ENCODE measurements at regions not wholly inside any gene's neighbourhood (a gene's known extent, or its start where the extent isn't known, plus 50 kb on each side); places are given as distances from the start of the nearest gene placed in this dataset.

- no peak overlapping the region for H3K4me3 Mint-ChIP-seq
- Histone ChIP-seq H2AFZ (ENCODE audit: insufficient read depth, low read depth, low read length, poor library complexity, severe bottlenecking) (no peak overlapping the region), H3K27ac (ENCODE audit: low read length in 2 of 2) (no peak overlapping the region), H3K27me3 (replicated peaks in 1 of 4; ENCODE audit: control extremely low read depth in 1 of 4, control insufficient read depth in 3 of 4, insufficient read depth in 4 of 4, low read length in 3 of 4) (no peaks in the 10 kb centered on the region), H4K20me1 (ENCODE audit: control insufficient read depth, insufficient read depth, low read length, poor library complexity, severe bottlenecking) (no peaks in the 10 kb centered on the region), H3K4me2 (replicated peaks; ENCODE audit: low read depth, low read length, poor library complexity, severe bottlenecking) (no peak overlapping the region), H3K9ac (ENCODE audit: low read length) (no peak overlapping the region), H3K4me1 (ENCODE audit: control insufficient read depth in 2 of 2, insufficient read depth in 2 of 2, low read length in 2 of 2) (no peaks in the 10 kb centered on the region), H3K4me3 (ENCODE audit: control extremely low read depth in 1 of 5, extremely low read depth in 1 of 5, insufficient read depth in 1 of 5, low read depth in 2 of 5, low read length in 4 of 5) (no peak overlapping the region), H3K36me3 (replicated peaks in 1 of 2; ENCODE audit: control extremely low read depth in 1 of 2, control insufficient read depth in 1 of 2, extremely low read depth in 1 of 2, insufficient read depth in 2 of 2, low read length in 1 of 2) (no peaks in the 10 kb centered on the region), H3K79me2 (ENCODE audit: control insufficient read depth, insufficient read depth, low read length) (no peaks in the 10 kb centered on the region), H3K9me3 (ENCODE audit: control extremely low read depth in 1 of 3, control insufficient read depth in 2 of 3, insufficient read depth in 1 of 3, low read length in 2 of 3) (peaks cover 0 to 23% (median 6%) of the 10 kb centered on the region in 3 donors)
- ChIA-PET POLR2A (no interaction called here), CTCF (no interaction called here)
- DNase-seq (no peak), ATAC-seq (ENCODE audit: low read depth) (no peak)
- no peak overlapping the region for H3K27ac Mint-ChIP-seq
- WGBS (ENCODE audit: insufficient coverage), result 100% methylated on average over 1 of the region's 1 CpG
- no peaks in the 10 kb centered on the region for H3K27me3 Mint-ChIP-seq
- no peaks in the 10 kb centered on the region for H3K4me1 Mint-ChIP-seq
- H3K9me3 Mint-ChIP-seq (ENCODE audit: insufficient read depth), result peaks cover 2% of the 10 kb centered on the region
- TF ChIP-seq EZH2 (IDR thresholded peaks at IDR 0.05; ENCODE audit: borderline replicate concordance, insufficient read depth, low read depth, low read length, poor library complexity, severe bottlenecking), result no peak
- TF ChIP-seq, protein P1, sequence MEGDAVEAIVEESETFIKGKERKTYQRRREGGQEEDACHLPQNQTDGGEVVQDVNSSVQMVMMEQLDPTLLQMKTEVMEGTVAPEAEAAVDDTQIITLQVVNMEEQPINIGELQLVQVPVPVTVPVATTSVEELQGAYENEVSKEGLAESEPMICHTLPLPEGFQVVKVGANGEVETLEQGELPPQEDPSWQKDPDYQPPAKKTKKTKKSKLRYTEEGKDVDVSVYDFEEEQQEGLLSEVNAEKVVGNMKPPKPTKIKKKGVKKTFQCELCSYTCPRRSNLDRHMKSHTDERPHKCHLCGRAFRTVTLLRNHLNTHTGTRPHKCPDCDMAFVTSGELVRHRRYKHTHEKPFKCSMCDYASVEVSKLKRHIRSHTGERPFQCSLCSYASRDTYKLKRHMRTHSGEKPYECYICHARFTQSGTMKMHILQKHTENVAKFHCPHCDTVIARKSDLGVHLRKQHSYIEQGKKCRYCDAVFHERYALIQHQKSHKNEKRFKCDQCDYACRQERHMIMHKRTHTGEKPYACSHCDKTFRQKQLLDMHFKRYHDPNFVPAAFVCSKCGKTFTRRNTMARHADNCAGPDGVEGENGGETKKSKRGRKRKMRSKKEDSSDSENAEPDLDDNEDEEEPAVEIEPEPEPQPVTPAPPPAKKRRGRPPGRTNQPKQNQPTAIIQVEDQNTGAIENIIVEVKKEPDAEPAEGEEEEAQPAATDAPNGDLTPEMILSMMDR (IDR thresholded peaks at IDR 0.05), result no peak
- intact Hi-C loops (cut with micrococcal nuclease), result no loop called here
Observed at GRCh38 chr20:24139846-24140245, 151.3 kb upstream of the GGTLC1 start.

DNA sequence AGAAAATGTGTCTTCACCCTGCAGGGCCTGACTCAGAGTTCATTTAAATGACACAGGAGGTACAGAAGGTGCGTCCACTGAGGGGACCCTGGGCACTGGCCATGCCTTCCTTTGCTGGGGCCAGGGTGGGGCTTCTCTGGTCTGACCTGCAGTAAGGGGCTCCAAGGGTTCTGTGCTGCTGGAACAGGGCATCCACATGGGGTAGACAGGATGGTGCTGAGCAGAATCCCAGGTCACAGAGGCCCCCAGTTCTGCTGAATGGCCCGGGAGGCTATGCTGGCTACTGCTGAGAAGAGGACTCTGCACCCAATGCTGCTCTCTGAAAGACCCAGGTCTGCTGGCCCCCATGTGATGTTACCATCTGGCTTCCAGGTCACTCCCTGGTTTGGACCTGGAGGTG is 150.4 kb upstream of the GGTLC1 start:
- Histone ChIP-seq H3K4me3 (ENCODE audit: control extremely low read depth in 1 of 5, extremely low read depth in 1 of 5, insufficient read depth in 1 of 5, low read depth in 2 of 5, low read length in 4 of 5) (no peak overlapping the region), H2AFZ (ENCODE audit: insufficient read depth, low read depth, low read length, poor library complexity, severe bottlenecking) (no peak overlapping the region), H3K9ac (ENCODE audit: low read length) (no peak overlapping the region), H3K4me2 (replicated peaks; ENCODE audit: low read depth, low read length, poor library complexity, severe bottlenecking) (no peak overlapping the region), H3K36me3 (replicated peaks in 1 of 2; ENCODE audit: control extremely low read depth in 1 of 2, control insufficient read depth in 1 of 2, extremely low read depth in 1 of 2, insufficient read depth in 2 of 2, low read length in 1 of 2) (no peaks in the 10 kb centered on the region), H3K9me3 (ENCODE audit: control extremely low read depth in 1 of 3, control insufficient read depth in 2 of 3, insufficient read depth in 1 of 3, low read length in 2 of 3) (peaks cover 0 to 22% (median 6%) of the 10 kb centered on the region in 3 donors), H3K4me1 (ENCODE audit: control insufficient read depth in 2 of 2, insufficient read depth in 2 of 2, low read length in 2 of 2) (no peaks in the 10 kb centered on the region), H4K20me1 (ENCODE audit: control insufficient read depth, insufficient read depth, low read length, poor library complexity, severe bottlenecking) (no peaks in the 10 kb centered on the region), H3K79me2 (ENCODE audit: control insufficient read depth, insufficient read depth, low read length) (no peaks in the 10 kb centered on the region), H3K27ac (ENCODE audit: low read length in 2 of 2) (no peak overlapping the region), H3K27me3 (replicated peaks in 1 of 4; ENCODE audit: control extremely low read depth in 1 of 4, control insufficient read depth in 3 of 4, insufficient read depth in 4 of 4, low read length in 3 of 4) (no peaks in the 10 kb centered on the region)
- DNase-seq, result no peak
- Mint-ChIP-seq H3K9me3 (ENCODE audit: insufficient read depth) (peaks cover 2% of the 10 kb centered on the region), H3K27me3 (peaks cover 4% of the 10 kb centered on the region), H3K27ac (no peak overlapping the region), H3K4me1 (no peaks in the 10 kb centered on the region), H3K4me3 (no peak overlapping the region)
- CTCF ChIA-PET, result no interaction called here
- POLR2A ChIA-PET, result no interaction called here
- 100% methylated on average over 2 of the region's 2 CpGs for WGBS (ENCODE audit: insufficient coverage)
- intact Hi-C loops (cut with micrococcal nuclease), result no loop called here
- no peak for ATAC-seq (ENCODE audit: low read depth)
- TF ChIP-seq, protein P1 (IDR thresholded peaks at IDR 0.05), result no peak
- TF ChIP-seq EZH2 (IDR thresholded peaks at IDR 0.05; ENCODE audit: borderline replicate concordance, insufficient read depth, low read depth, low read length, poor library complexity, severe bottlenecking), result no peak
